HCT116 (cell line): ENCODE measurements at regions not wholly inside any gene's neighbourhood (a gene's known extent, or its start where the extent isn't known, plus 50 kb on each side); places are given as distances from the start of the nearest gene placed in this dataset.

Source experiments
- ATAC-seq: fragments of 200-7000 bp; cut with Tn5 transposase; 2 replicates; pipeline ENCODE4 v1.9.1; 2020; ENCODE audit warnings: mild to moderate bottlenecking, moderate library complexity
- BruUV-seq: library from RNA; stranded (reverse); fragments of 400-500 nt; replicated peaks from 2 replicates; lab custom pipeline; 2021; lab: Mats Ljungman, UMichigan
- CTCF ChIA-PET: fragments of 300-600 bp; sonication (Branson Sonifier 250); formaldehyde crosslinking; loops from one replicate; lab custom pipeline; 2021; ENCODE audit warnings: antibody characterized with exemption; lab: Charles Lee
- POLR2A ChIA-PET: fragments of 300-600, 350-600 bp; sonication (Branson Sonifier 250); formaldehyde crosslinking; loops from one replicate; lab custom pipeline; 2021; ENCODE audit warnings: antibody characterized with exemption; lab: Charles Lee
- RAD21 ChIA-PET, 2 experiments: fragments of 300-600 bp; sonication (Branson Sonifier 250); formaldehyde crosslinking; loops; one replicate each; lab custom pipeline; 2023; ENCODE audit warnings: low total read pairs in 2 of 2; ENCODE audit not compliant: uncharacterized antibody in 2 of 2, unreplicated experiment in 2 of 2, low non-redundant PET in 1 of 2; lab: Charles Lee
- DNase-seq: peaks from one replicate; pipeline ENCODE4 v3.0.0-alpha.2; 2010; ENCODE audit warnings: low read depth, low spot score
- H2AFZ ChIP-seq: fragments of 200-600 bp; shearing (Covaris generic), sonication (generic); 2 replicates; pipeline ENCODE4 v1.6.1; 2017; ENCODE audit warnings: low read depth, mixed run types, mixed read lengths, antibody characterized with exemption, low read length; ENCODE audit not compliant: poor library complexity, severe bottlenecking
- H3K27ac ChIP-seq: 2 replicates; pipeline ENCODE4 v1.5.1; 2012; ENCODE audit warnings: low read depth, low read length
- H3K27me3 ChIP-seq: fragments of 200-600 bp; sonication (generic); 2 replicates; pipeline ENCODE4 v1.6.1; 2016; ENCODE audit warnings: mixed run types, low read length, mixed read lengths; ENCODE audit not compliant: insufficient read depth
- H3K36me3 ChIP-seq, 2 experiments: fragments of 200-500 bp in 1 of 2; fragments of 200-600 bp in 1 of 2; sonication (Bioruptor generic) in 1 of 2; sonication (generic) in 1 of 2; 2 replicates each; pipeline versions ENCODE4 v1.5.1 to v1.6.1; 2014 to 2016; ENCODE audit warnings: low read length in 2 of 2, inconsistent platforms in 1 of 2, mixed read lengths in 1 of 2, mixed run types in 1 of 2; ENCODE audit not compliant: insufficient read depth in 2 of 2, control insufficient read depth in 1 of 2
- H3K4me1 ChIP-seq, 2 experiments: fragments of 200-600 bp in 1 of 2; sonication (generic) in 1 of 2; 2 replicates each; pipeline versions ENCODE4 v1.5.1 to v1.6.1; 2012 to 2017; ENCODE audit warnings: low read length in 2 of 2, inconsistent platforms in 1 of 2, mild to moderate bottlenecking in 1 of 2, mixed read lengths in 1 of 2, mixed run types in 1 of 2, moderate library complexity in 1 of 2; ENCODE audit not compliant: insufficient read depth in 2 of 2, control insufficient read depth in 1 of 2
- H3K4me2 ChIP-seq: fragments of 200-600 bp; sonication (generic); 2 replicates; pipeline ENCODE4 v1.6.1; 2017; ENCODE audit warnings: mixed run types, low read length, mixed read lengths
- H3K4me3 ChIP-seq, 2 experiments: fragments of 200-600 bp in 1 of 2; sonication (generic) in 1 of 2; replicated peaks in 1 of 2; 2 replicates each; pipeline ENCODE4 v1.5.1; 2011 to 2016; ENCODE audit warnings: low read length in 2 of 2, control low read depth in 1 of 2, low read depth in 1 of 2, mild to moderate bottlenecking in 1 of 2, mixed read lengths in 1 of 2, mixed run types in 1 of 2
- H3K79me2 ChIP-seq: fragments of 200-600 bp; sonication (generic); 2 replicates; pipeline ENCODE4 v1.6.1; 2017; ENCODE audit warnings: mild to moderate bottlenecking, mixed run types, low read length, moderate library complexity, mixed read lengths; ENCODE audit not compliant: insufficient read depth
- H3K9ac ChIP-seq: fragments of 200-600 bp; sonication (generic); 2 replicates; pipeline ENCODE4 v1.6.1; 2016; ENCODE audit warnings: low read length, mixed read lengths
- H3K9me2 ChIP-seq: fragments of 200-600 bp; sonication (generic), shearing (Covaris generic); 2 replicates; pipeline ENCODE4 v1.6.1; 2017; ENCODE audit warnings: mixed run types, mild to moderate bottlenecking, moderate library complexity; ENCODE audit not compliant: insufficient read depth
- H3K9me3 ChIP-seq, 2 experiments: fragments of 200-500 bp in 1 of 2; fragments of 200-600 bp in 1 of 2; sonication (Bioruptor generic) in 1 of 2; sonication (generic) in 1 of 2; 2 replicates each; pipeline ENCODE4 v1.6.1; 2014 to 2017; ENCODE audit warnings: low read length in 2 of 2, mixed read lengths in 2 of 2, inconsistent platforms in 1 of 2, low read depth in 1 of 2, mild to moderate bottlenecking in 1 of 2, mixed run types in 1 of 2, moderate library complexity in 1 of 2; ENCODE audit not compliant: control insufficient read depth in 1 of 2, insufficient read depth in 1 of 2
- H4K20me1 ChIP-seq: fragments of 200-600 bp; sonication (generic), shearing (Covaris generic); 2 replicates; pipeline ENCODE4 v1.6.1; 2017; ENCODE audit warnings: mixed run types, mild to moderate bottlenecking, moderate library complexity; ENCODE audit not compliant: insufficient read depth
- CBX3 ChIP-seq: IDR thresholded peaks from 2 replicates; pipeline ENCODE4 v1.6.1; 2012; ENCODE audit warnings: low read depth
- CEBPB ChIP-seq: IDR thresholded peaks from 2 replicates; pipeline ENCODE4 v1.6.1; 2012; ENCODE audit warnings: low read depth
- CTCF ChIP-seq, 3 experiments: fragments of 200-600 bp in 1 of 3; sonication (generic) in 1 of 3; IDR thresholded peaks in 2 of 3; conservative IDR thresholded peaks in 1 of 3; 2 replicates each; pipeline ENCODE4 v1.5.1; 2012 to 2017; ENCODE audit warnings: low read depth in 2 of 3, low read length in 2 of 3, antibody characterized with exemption in 1 of 3, borderline replicate concordance in 1 of 3, control low read depth in 1 of 3, mild to moderate bottlenecking in 1 of 3, mixed read lengths in 1 of 3, mixed run types in 1 of 3, moderate library complexity in 1 of 3; ENCODE audit not compliant: insufficient read depth in 1 of 3
- EGR1 ChIP-seq: IDR thresholded peaks from 2 replicates; pipeline ENCODE4 v1.6.1; 2012; ENCODE audit warnings: low read depth
- ELF1 ChIP-seq: IDR thresholded peaks from 2 replicates; pipeline ENCODE4 v1.6.1; 2012; ENCODE audit warnings: low read depth, borderline replicate concordance
- EZH2 ChIP-seq: fragments of 200-600 bp; sonication (generic); IDR thresholded peaks from 2 replicates; pipeline ENCODE4 v1.6.1; 2017; ENCODE audit warnings: antibody characterized with exemption, mixed run types
- JUND ChIP-seq: IDR thresholded peaks from 2 replicates; pipeline ENCODE4 v1.6.1; 2012
- MAX ChIP-seq: IDR thresholded peaks from 2 replicates; pipeline ENCODE4 v1.6.1; 2012
- POLR2AphosphoS5 ChIP-seq: IDR thresholded peaks from 2 replicates; pipeline ENCODE4 v1.6.1; 2011; ENCODE audit warnings: mild to moderate bottlenecking, low read depth, low read length, moderate library complexity
- RAD21 ChIP-seq: IDR thresholded peaks from 2 replicates; pipeline ENCODE4 v1.6.1; 2012; ENCODE audit warnings: low read depth, mild to moderate bottlenecking
- REST ChIP-seq: IDR thresholded peaks from 2 replicates; pipeline ENCODE4 v1.6.1; 2012; ENCODE audit warnings: low read depth
- SIN3A ChIP-seq: IDR thresholded peaks from 2 replicates; pipeline ENCODE4 v1.6.1; 2012; ENCODE audit warnings: low read depth
- SP1 ChIP-seq: IDR thresholded peaks from 2 replicates; pipeline ENCODE4 v1.6.1; 2012; ENCODE audit warnings: low read depth
- SRF ChIP-seq: IDR thresholded peaks from 2 replicates; pipeline ENCODE4 v1.6.1; 2012; ENCODE audit warnings: low read depth
- TCF7L2 ChIP-seq: IDR thresholded peaks from 2 replicates; pipeline ENCODE4 v1.7.0; 2011; ENCODE audit warnings: borderline replicate concordance, inconsistent platforms; ENCODE audit not compliant: insufficient read depth, insufficient read length; ENCODE audit errors: extremely low read depth
- YY1 ChIP-seq: IDR thresholded peaks from 2 replicates; pipeline ENCODE4 v1.6.1; 2011; ENCODE audit warnings: low read length, low read depth, moderate library complexity, mild to moderate bottlenecking; ENCODE audit not compliant: insufficient replicate concordance; ENCODE audit errors: extremely low read depth
- ZFX ChIP-seq: fragments of 450-650 bp; IDR thresholded peaks from 2 replicates; pipeline ENCODE4 v1.6.1; 2017
- ZNF274 ChIP-seq: fragments of 200-500 bp; sonication (Bioruptor generic); IDR thresholded peaks from 2 replicates; pipeline ENCODE4 v1.6.1; 2014; ENCODE audit warnings: mild to moderate bottlenecking, low read depth, low read length, inconsistent platforms
- intact Hi-C: fragments of 100-400 bp; cut with micrococcal nuclease; formaldehyde crosslinking; loops from 2 replicates; pipeline ENCODE4 v1.10.0; 2022

- DNase-seq (no peak), ATAC-seq (no peak)
- H3K4me3 ChIP-seq = no peak overlapping the region
- ChIA-PET CTCF (no interaction called here), RAD21 (no interaction called here), POLR2A (no interaction called here)
- H3K4me2 ChIP-seq = no peak overlapping the region
- H3K9ac ChIP-seq = no peak overlapping the region
- no peaks in the 10 kb centered on the region for H3K36me3 ChIP-seq
- intact Hi-C loops = no loop called here
- no peaks in the 10 kb centered on the region for H3K4me1 ChIP-seq
- TF ChIP-seq CTCF (IDR thresholded peaks at IDR 0.05 in 2 of 3, conservative IDR thresholded peaks at IDR 0.05 in 1 of 3; ENCODE audit: borderline replicate concordance in 1 of 3, insufficient read depth in 1 of 3, low read depth in 2 of 3, low read length in 2 of 3) (no peak), SRF (no peak), EGR1 (no peak), EZH2 (no peak), JUND (no peak), RAD21 (no peak), MAX (no peak), SP1 (no peak), REST (no peak), YY1 (no peak), ZNF274 (no peak), POLR2AphosphoS5 (no peak), SIN3A (no peak), TCF7L2 (no peak), CBX3 (no peak), ELF1 (no peak), ZFX (no peak), CEBPB (no peak)
- no peaks in the 10 kb centered on the region for H3K9me3 ChIP-seq
- no peaks in the 10 kb centered on the region for H3K79me2 ChIP-seq
- no peaks in the 10 kb centered on the region for H4K20me1 ChIP-seq
- no TSS peak for BruUV-seq
- H3K27me3 ChIP-seq = peaks cover 57% of the 10 kb centered on the region
- no peaks in the 10 kb centered on the region for H3K9me2 ChIP-seq
- H3K27ac ChIP-seq = no peak overlapping the region
- H2AFZ ChIP-seq = no peak overlapping the region
Observed at GRCh38 chr4:81319657-81320056, 104.6 kb upstream of the PRKG2 start.
